GM18519 (cell line): ENCODE measurements at regions not wholly inside any gene's neighbourhood (a gene's known extent, or its start where the extent isn't known, plus 50 kb on each side); places are given as distances from the start of the nearest gene placed in this dataset.
"Not testable (repeated sequence)": the region's sequence is repeated elsewhere in the genome, so short reads cannot be mapped to it uniquely, and the experiment has no call there.

ENCODE experiments used
- ATAC-seq: cut with Tn5 transposase; IDR thresholded peaks from one replicate; pipeline ENCODE4 v1.9.1; 2021; ENCODE audit warnings: mild to moderate bottlenecking, moderate library complexity; ENCODE audit not compliant: unreplicated experiment, low FRiP score

GRCh38 chr10:21160116-21160515 is 263.0 kb upstream of the NEBL start:
- ATAC-seq: no peak

- no peak for ATAC-seq
These were observed 262.6 kb upstream of the NEBL start for GRCh38 chr10:21159669-21160068.

- no peak for ATAC-seq
These were observed 261.2 kb upstream of the NEBL start for GRCh38 chr10:21158301-21158700.

- no peak for ATAC-seq
These were observed 260.6 kb upstream of the NEBL start for GRCh38 chr10:21157664-21158063.

GRCh38 chr10:21150166-21150565 is 253.1 kb upstream of the NEBL start:
- no peak for ATAC-seq

GRCh38 chr10:21146436-21146789 is 249.3 kb upstream of the NEBL start:
- no peak for ATAC-seq

- no peak for ATAC-seq
These were observed 248.8 kb upstream of the NEBL start for GRCh38 chr10:21145751-21146435.

GRCh38 chr10:21144047-21144446 is 246.9 kb upstream of the NEBL start:
- ATAC-seq: no peak

- ATAC-seq: no peak
These were observed 244.9 kb upstream of the NEBL start for GRCh38 chr10:21141946-21142492.

GRCh38 chr10:21138769-21139340 is 241.7 kb upstream of the NEBL start:
- ATAC-seq: no peak

GRCh38 chr10:21135023-21135931 is 238.2 kb upstream of the NEBL start:
- no peak for ATAC-seq

GRCh38 chr10:21134645-21135022 is 237.5 kb upstream of the NEBL start:
- no peak for ATAC-seq

- ATAC-seq: no peak
These were observed 233.8 kb upstream of the NEBL start for GRCh38 chr10:21130683-21131442.

GRCh38 chr10:21130108-21130507 is 233.0 kb upstream of the NEBL start:
- ATAC-seq: no peak

- ATAC-seq: no peak
These were observed 228.5 kb upstream of the NEBL start for GRCh38 chr10:21125471-21126228.

GRCh38 chr10:21122907-21123306 is 225.8 kb upstream of the NEBL start:
- no peak for ATAC-seq

GRCh38 chr10:21121822-21122221 is 224.7 kb upstream of the NEBL start:
- not testable (repeated sequence) for ATAC-seq

GRCh38 chr10:21114683-21115082 is 217.6 kb upstream of the NEBL start:
- ATAC-seq: no peak

- ATAC-seq: no peak
These were observed 213.2 kb upstream of the NEBL start for GRCh38 chr10:21110358-21110757.

GRCh38 chr10:21106931-21107330 is 209.8 kb upstream of the NEBL start:
- not testable (repeated sequence) for ATAC-seq
